OCI-LY1 (cell line): ENCODE measurements at regions not wholly inside any gene's neighbourhood (a gene's known extent, or its start where the extent isn't known, plus 50 kb on each side); places are given as distances from the start of the nearest gene placed in this dataset.

Source experiments
- H2AFZ ChIP-seq: fragments of 200-600 bp; sonication (generic), shearing (Covaris generic); 2 replicates; pipeline ENCODE4 v1.6.0; 2014; ENCODE audit warnings: antibody characterized with exemption, mild to moderate bottlenecking, low read length
- H3F3A ChIP-seq: fragments of 200-600 bp; sonication (generic), shearing (Covaris generic); 2 replicates; pipeline ENCODE4 v1.6.0; 2014; ENCODE audit warnings: mild to moderate bottlenecking, antibody characterized with exemption, low read length, moderate library complexity; ENCODE audit not compliant: insufficient read depth
- H3K27ac ChIP-seq: fragments of 200-600 bp; sonication (generic); 2 replicates; pipeline ENCODE4 v1.5.1; 2014; ENCODE audit warnings: low read length, mixed run types, mild to moderate bottlenecking, low read depth; ENCODE audit not compliant: poor library complexity, severe bottlenecking
- H3K27me3 ChIP-seq: fragments of 200-600 bp; sonication (generic); 2 replicates; pipeline ENCODE4 v1.6.0; 2014; ENCODE audit warnings: antibody characterized with exemption, mild to moderate bottlenecking, low read length, moderate library complexity; ENCODE audit not compliant: insufficient read depth
- H3K36me3 ChIP-seq: fragments of 200-600 bp; sonication (generic); 2 replicates; pipeline ENCODE4 v1.6.1; 2014; ENCODE audit warnings: mild to moderate bottlenecking, antibody characterized with exemption, low read length, moderate library complexity, mixed read lengths; ENCODE audit not compliant: insufficient read depth
- H3K4me1 ChIP-seq: fragments of 200-600 bp; sonication (generic); 2 replicates; pipeline ENCODE4 v1.5.1; 2014; ENCODE audit warnings: mild to moderate bottlenecking, low read length, moderate library complexity; ENCODE audit not compliant: insufficient read depth, severe bottlenecking
- H3K4me2 ChIP-seq: fragments of 200-600 bp; sonication (generic), shearing (Covaris generic); 2 replicates; pipeline ENCODE4 v1.6.1; 2014; ENCODE audit warnings: low read length
- H3K4me3 ChIP-seq: fragments of 200-600 bp; sonication (generic); 2 replicates; pipeline ENCODE4 v1.5.1; 2014; ENCODE audit warnings: low read length, low read depth, mild to moderate bottlenecking, mixed read lengths; ENCODE audit not compliant: poor library complexity, severe bottlenecking
- H3K79me2 ChIP-seq: fragments of 200-600 bp; shearing (Covaris generic); 2 replicates; pipeline ENCODE4 v1.6.1; 2016; ENCODE audit warnings: mixed run types, low read length, mixed read lengths; ENCODE audit not compliant: insufficient read depth
- H3K9ac ChIP-seq: fragments of 200-600 bp; sonication (generic), shearing (Covaris generic); 2 replicates; pipeline ENCODE4 v1.6.1; 2014; ENCODE audit warnings: mild to moderate bottlenecking, low read length, mixed read lengths
- H3K9me2 ChIP-seq: fragments of 200-600 bp; sonication (generic), shearing (Covaris generic); 2 replicates; pipeline ENCODE4 v1.6.1; 2014; ENCODE audit warnings: low read depth, mild to moderate bottlenecking, low read length, mixed read lengths
- H3K9me3 ChIP-seq: fragments of 200-600 bp; shearing (Covaris generic); 2 replicates; pipeline ENCODE4 v1.6.1; 2014; ENCODE audit warnings: low read length, mixed read lengths
- H4K20me1 ChIP-seq: fragments of 200-600 bp; sonication (generic), shearing (Covaris generic); 2 replicates; pipeline ENCODE4 v1.6.0; 2016; ENCODE audit warnings: mild to moderate bottlenecking, low read length; ENCODE audit not compliant: insufficient read depth
- CTCF ChIP-seq: fragments of 200-600 bp; sonication (generic), shearing (Covaris generic); IDR thresholded peaks from 2 replicates; pipeline ENCODE4 v1.5.1; 2017; ENCODE audit warnings: mild to moderate bottlenecking, antibody characterized with exemption, low read length, moderate library complexity, mixed read lengths
- EZH2 ChIP-seq: fragments of 200-600 bp; sonication (generic), shearing (Covaris generic); IDR thresholded peaks from 2 replicates; pipeline ENCODE4 v1.8.0; 2017; ENCODE audit warnings: borderline replicate concordance, mixed run types, mild to moderate bottlenecking, antibody characterized with exemption, low read length, moderate library complexity, mixed read lengths

DNA sequence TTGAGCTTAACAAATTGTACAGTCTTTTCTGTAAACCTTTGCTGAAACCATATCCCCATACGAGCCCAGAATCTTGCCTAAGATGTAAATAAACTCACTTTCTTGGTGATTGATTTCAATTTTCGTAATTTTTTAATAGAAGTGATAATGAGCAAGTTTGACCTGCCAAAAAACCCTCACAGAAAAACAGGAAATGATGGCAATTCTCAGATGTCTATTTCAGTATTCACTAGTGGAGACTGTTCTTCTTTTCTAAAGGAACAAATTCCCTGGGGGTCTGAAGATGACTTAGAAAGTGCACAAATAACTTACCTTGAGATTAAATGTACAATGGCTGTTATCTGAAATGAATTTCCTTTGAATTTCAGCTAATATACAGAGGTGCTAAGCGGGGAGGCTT lies 116.5 kb upstream of the CMC1 start:
- Histone ChIP-seq H3K27ac (no peak overlapping the region), H3K9me2 (no peaks in the 10 kb centered on the region), H3K4me1 (no peaks in the 10 kb centered on the region), H3F3A (no peaks in the 10 kb centered on the region), H3K4me3 (no peak overlapping the region), H2AFZ (no peak overlapping the region), H4K20me1 (no peaks in the 10 kb centered on the region), H3K9ac (no peak overlapping the region), H3K4me2 (no peak overlapping the region), H3K9me3 (no peaks in the 10 kb centered on the region), H3K36me3 (no peaks in the 10 kb centered on the region), H3K27me3 (no peaks in the 10 kb centered on the region), H3K79me2 (no peaks in the 10 kb centered on the region)
- no peak for TF ChIP-seq EZH2
- TF ChIP-seq CTCF, result no peak

DNA sequence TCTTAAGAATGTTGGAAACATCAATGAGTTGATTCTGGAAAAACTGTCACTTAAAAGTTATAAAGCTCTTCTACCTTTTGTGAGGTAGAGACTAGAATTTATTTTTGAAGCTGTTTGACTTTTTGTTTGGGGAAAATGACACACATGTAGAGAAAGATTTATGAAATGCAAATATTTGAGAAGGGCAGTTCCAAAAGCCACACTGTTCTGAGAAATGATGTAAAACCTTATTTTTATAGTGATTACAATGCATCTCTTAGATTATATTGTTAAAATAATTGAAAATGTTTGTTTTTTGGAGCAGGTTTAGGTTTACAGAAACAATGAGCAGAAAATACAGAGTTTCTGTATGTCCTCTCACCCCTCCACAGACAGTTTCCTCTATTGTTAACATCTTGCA lies 116.1 kb upstream of the CMC1 start:
- no peak overlapping the region for H3K27ac ChIP-seq
- no peak for TF ChIP-seq CTCF
- no peak for TF ChIP-seq EZH2

GRCh38 chr3:28130836-28131235 lies 110.6 kb upstream of the CMC1 start:
- Histone ChIP-seq H2AFZ (no peak overlapping the region), H3K36me3 (no peaks in the 10 kb centered on the region), H3K27me3 (no peaks in the 10 kb centered on the region), H3K27ac (no peak overlapping the region), H3K9me3 (no peaks in the 10 kb centered on the region), H4K20me1 (no peaks in the 10 kb centered on the region), H3K4me3 (no peak overlapping the region), H3K9me2 (no peaks in the 10 kb centered on the region), H3F3A (no peaks in the 10 kb centered on the region), H3K4me1 (no peaks in the 10 kb centered on the region), H3K4me2 (no peak overlapping the region), H3K9ac (no peak overlapping the region), H3K79me2 (no peaks in the 10 kb centered on the region)
- TF ChIP-seq CTCF (no peak), EZH2 (no peak)

More for the DNA sequence above, 116.1 kb upstream of the CMC1 start:
- Histone ChIP-seq H3F3A (no peaks in the 10 kb centered on the region), H2AFZ (no peak overlapping the region), H3K4me1 (no peaks in the 10 kb centered on the region), H3K36me3 (no peaks in the 10 kb centered on the region), H3K9me2 (no peaks in the 10 kb centered on the region), H3K27me3 (no peaks in the 10 kb centered on the region), H3K4me2 (no peak overlapping the region), H4K20me1 (no peaks in the 10 kb centered on the region), H3K9ac (no peak overlapping the region), H3K79me2 (no peaks in the 10 kb centered on the region), H3K4me3 (no peak overlapping the region), H3K9me3 (no peaks in the 10 kb centered on the region)
